Gastroesophageal sphincter (tissue), 4 donors: ENCODE measurements at regions not wholly inside any gene's neighbourhood (a gene's known extent, or its start where the extent isn't known, plus 50 kb on each side); places are given as distances from the start of the nearest gene placed in this dataset.
A peak's percentile ranks its signal among the peaks of the same experiment; 100 is the strongest.
"Not testable (repeated sequence)": the region's sequence is repeated elsewhere in the genome, so short reads cannot be mapped to it uniquely, and the experiment has no call there.

Source experiments
- ATAC-seq: fragments of 150-250 bp; one replicate; pipeline ENCODE4 v1.9.1; 2016; ENCODE audit warnings: mild to moderate bottlenecking, moderate library complexity
- H3K27ac ChIP-seq, 4 donors: fragments of 200-600 bp; sonication (generic) in 3 of 4; 1 replicate in 3 of 4; 2 replicates in 1 of 4; pipeline ENCODE4 v1.5.1; 2016 to 2019
- H3K27me3 ChIP-seq: fragments of 200-600 bp; sonication (generic); one replicate; pipeline ENCODE4 v1.5.1; 2019
- H3K36me3 ChIP-seq, 2 donors: fragments of 200-600 bp; sonication (generic); one replicate each; pipeline ENCODE4 v1.5.1; 2019; ENCODE audit warnings: control low read depth in 1 of 2
- H3K4me1 ChIP-seq, 3 donors: fragments of 200-600 bp; sonication (generic); 1 replicate in 2 of 3; 2 replicates in 1 of 3; pipeline ENCODE4 v1.5.1; 2016 to 2019; ENCODE audit warnings: control low read depth in 2 of 3
- H3K4me3 ChIP-seq, 2 donors: fragments of 200-600 bp; sonication (generic); one replicate each; pipeline ENCODE4 v1.5.1; 2019; ENCODE audit warnings: mild to moderate bottlenecking in 1 of 2, moderate library complexity in 1 of 2
- H3K9me3 ChIP-seq, 3 donors: fragments of 200-600 bp; sonication (generic); one replicate each; pipeline ENCODE4 v1.5.1; 2017 to 2019; ENCODE audit warnings: control low read depth in 2 of 3
- POLR2AphosphoS5 ChIP-seq: sonication (generic); formaldehyde crosslinking; IDR thresholded peaks from one replicate; pipeline ENCODE4 v1.6.1; 2017; ENCODE audit warnings: antibody characterized with exemption
- WGBS, 2 donors: methylation state at CpG; one replicate each; pipeline ENCODE4 v1.1.5; 2018; ENCODE audit warnings: low coverage in 1 of 2; 5-methylcytosine and 5-hydroxymethylcytosine counted together

DNA sequence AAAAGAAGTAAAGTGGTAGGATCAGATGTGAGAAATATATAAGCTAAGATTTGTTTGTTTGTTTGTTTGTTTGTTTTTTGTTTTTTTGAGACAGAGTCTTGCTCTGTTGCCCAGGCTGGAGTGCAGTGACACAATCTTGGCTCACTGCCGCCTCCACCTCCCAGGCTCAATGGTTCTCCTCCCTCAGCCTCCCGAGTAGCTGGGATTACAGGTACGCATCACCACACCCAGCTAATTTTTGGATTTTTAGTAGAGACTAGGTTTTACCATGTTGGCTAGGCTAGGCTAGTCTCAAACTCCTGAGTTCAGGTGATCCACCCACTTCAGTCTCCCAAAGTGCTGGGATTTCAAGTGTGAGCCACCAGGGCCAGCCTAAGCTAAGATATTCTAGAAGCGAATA lies 4817.1 kb upstream of the OR11H1 start:
- WGBS, 2 donors: 32 to 48% methylated on average over 4 of the region's 4 CpGs

DNA sequence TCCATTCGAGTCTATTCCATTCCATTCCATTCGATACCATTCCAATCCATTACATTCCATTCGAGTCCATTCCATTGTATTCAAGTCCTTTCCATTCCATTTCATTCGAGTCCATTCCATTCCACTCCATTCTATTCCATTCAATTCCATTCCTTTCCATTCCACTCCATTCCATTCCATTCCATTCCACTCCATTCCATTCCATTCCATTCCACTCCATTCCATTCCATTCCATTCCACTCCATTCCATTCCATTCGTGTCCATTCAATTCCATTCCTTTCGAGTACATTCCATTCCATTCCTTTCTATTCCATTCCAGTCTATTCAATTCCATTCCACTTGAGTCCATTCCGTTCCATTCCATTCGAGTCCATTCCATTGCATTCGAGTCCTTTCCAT lies 4805.2 kb upstream of the OR11H1 start:
- H3K4me3 ChIP-seq, H3K27ac ChIP-seq, H3K4me1 ChIP-seq, ATAC-seq, H3K36me3 ChIP-seq, H3K27me3 ChIP-seq: not testable (repeated sequence)
- H3K9me3 ChIP-seq: peaks cover 0 to 46% (median 0%) of the 10 kb centered on the region in 3 donors
- 49 to 59% methylated on average over 9 of the region's 9 CpGs for WGBS, 2 donors

More for the DNA sequence above, 4817.1 kb upstream of the OR11H1 start:
- not testable (repeated sequence) for H3K27me3 ChIP-seq, H3K9me3 ChIP-seq, H3K27ac ChIP-seq, H3K4me3 ChIP-seq, H3K36me3 ChIP-seq, H3K4me1 ChIP-seq, ATAC-seq

DNA sequence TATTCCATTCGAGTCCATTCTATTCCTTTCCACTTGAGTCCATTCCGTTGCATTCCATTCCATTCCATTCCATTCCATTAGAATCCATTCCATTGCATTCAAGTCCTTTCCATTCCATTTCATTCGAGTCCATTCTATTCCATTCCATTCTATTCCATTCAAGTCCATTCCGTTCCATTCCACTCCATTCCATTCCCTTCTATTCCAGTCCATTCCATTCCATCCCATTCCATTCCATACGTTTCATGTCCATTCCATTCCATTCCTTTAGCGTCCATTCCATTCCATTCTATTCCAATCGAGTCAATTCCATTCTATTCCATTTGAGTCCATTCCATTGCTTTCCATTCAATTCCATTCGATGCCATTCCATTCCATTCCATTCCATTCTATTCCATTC lies 4804.0 kb upstream of the OR11H1 start:
- H3K27ac ChIP-seq, H3K27me3 ChIP-seq, H3K36me3 ChIP-seq, H3K4me3 ChIP-seq, H3K4me1 ChIP-seq, ATAC-seq: not testable (repeated sequence)
- peaks cover 0 to 50% (median 0%) of the 10 kb centered on the region in 3 donors for H3K9me3 ChIP-seq
- 46 to 54% methylated on average over 8 of the region's 8 CpGs for WGBS, 2 donors

DNA sequence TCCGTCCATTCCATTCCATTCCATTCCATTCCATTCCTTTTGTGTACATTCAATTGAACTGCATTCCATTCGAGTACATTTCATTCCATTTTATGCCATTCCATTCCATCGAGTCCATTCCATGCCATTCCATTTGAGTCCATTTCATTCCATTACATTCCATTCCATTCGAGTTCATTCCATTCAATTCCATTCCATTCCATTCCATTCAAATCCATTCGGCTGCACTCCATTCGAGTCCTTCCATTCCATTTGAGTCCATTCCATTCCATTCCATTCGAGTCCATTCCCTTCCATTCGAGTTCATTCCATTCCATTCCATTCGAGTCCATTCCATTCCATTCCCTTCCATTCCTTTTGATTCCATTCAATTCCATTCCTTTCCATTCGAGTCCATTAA lies 4800.6 kb upstream of the OR11H1 start:
- WGBS, 2 donors: 53 to 57% methylated on average over 10 of the region's 10 CpGs
- peak; percentile 27 for ATAC-seq

DNA sequence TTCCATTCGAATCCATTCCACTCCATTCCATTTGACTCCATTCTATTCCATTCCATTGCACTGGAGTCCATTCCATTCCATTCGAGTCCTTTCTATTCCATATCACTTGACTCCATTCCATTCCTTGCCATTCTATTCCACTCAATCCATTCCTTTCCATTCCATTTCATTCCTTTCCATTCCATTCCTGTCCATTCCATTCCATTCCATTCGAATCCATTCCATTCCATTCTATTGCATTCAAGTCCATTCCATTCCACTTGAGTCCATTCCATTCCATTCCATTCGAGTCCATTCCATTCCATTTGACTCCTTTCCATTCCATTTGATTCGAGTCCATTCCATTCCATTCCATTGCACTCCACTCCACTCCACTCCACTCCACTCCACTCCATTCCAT lies 4798.0 kb upstream of the OR11H1 start:
- 40 to 41% methylated on average over 5 of the region's 5 CpGs for WGBS, 2 donors
- H3K9me3 ChIP-seq: peaks cover 0 to 39% (median 0%) of the 10 kb centered on the region in 3 donors
- ATAC-seq: not testable (repeated sequence)

More for the DNA sequence above, 4800.6 kb upstream of the OR11H1 start:
- Histone ChIP-seq H3K4me3 (no peak overlapping the region), H3K9me3 (peaks cover 0 to 46% (median 0%) of the 10 kb centered on the region in 3 donors), H3K36me3 (no peaks in the 10 kb centered on the region), H3K27ac (no peak overlapping the region), H3K4me1 (no peaks in the 10 kb centered on the region), H3K27me3 (no peaks in the 10 kb centered on the region)
- no peak for TF ChIP-seq POLR2AphosphoS5

DNA sequence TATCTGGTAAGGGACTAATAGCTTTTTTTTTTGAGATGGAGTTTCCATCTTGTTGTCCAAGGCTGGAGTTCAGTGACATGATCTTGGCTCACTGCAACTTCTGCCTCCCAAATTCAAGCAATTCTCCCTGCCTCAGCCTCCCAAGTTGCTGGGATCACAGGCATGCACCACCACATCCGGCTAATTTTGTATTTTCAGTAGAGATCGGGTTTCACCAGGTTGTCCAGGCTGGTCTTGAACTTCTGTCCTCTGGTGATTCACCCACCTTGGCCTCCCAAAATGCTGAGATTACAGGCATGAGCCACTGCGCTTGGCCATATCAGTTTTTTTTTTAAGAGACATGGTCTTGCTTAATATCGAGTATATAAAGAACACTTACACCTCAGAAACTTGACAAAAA lies 4797.3 kb upstream of the OR11H1 start:
- not testable (repeated sequence) for H3K36me3 ChIP-seq, H3K4me1 ChIP-seq, H3K27me3 ChIP-seq, H3K27ac ChIP-seq, H3K4me3 ChIP-seq, ATAC-seq
- H3K9me3 ChIP-seq: peaks cover 0 to 39% (median 0%) of the 10 kb centered on the region in 3 donors
- 65 to 73% methylated on average over 4 of the region's 4 CpGs for WGBS, 2 donors

More for the DNA sequence above, 4798.0 kb upstream of the OR11H1 start:
- H3K4me3 ChIP-seq, H3K27me3 ChIP-seq, H3K4me1 ChIP-seq, H3K36me3 ChIP-seq, H3K27ac ChIP-seq: not testable (repeated sequence)

DNA sequence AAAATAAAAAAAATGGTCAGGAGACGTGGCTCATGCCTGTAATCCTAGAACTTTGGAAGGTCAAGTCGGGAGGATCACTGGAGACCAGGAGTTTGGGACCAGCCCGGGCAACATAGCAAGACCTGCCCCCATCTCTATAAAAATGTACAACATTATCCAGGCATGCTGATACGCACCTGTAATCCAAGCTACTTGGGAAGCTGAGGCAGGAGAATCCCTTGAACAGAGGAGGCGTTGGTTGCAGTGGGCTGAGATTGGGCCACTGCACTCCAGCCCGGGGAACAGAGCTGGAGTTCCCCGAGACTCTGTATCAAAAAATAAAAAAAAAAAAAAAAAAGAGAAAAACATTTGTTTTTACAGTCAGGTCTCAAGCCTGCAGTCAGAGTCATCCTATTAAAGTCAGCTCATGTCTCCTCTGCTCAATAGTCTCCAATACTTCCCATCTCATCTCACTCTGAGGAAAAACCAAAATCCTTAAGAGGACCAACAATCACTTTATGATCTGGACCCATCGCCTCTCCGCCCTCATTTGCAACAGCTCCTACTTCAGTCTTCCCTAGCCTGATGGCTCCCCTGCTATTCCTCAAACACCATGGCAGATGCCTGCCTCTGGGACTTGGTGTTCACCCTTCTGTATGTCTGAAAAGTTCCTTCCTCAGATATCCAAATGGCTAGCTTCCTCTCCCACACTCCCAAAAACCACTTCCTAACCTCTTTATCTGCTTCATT lies 4796.6 kb upstream of the OR11H1 start:
- ATAC-seq: not testable (repeated sequence)

DNA sequence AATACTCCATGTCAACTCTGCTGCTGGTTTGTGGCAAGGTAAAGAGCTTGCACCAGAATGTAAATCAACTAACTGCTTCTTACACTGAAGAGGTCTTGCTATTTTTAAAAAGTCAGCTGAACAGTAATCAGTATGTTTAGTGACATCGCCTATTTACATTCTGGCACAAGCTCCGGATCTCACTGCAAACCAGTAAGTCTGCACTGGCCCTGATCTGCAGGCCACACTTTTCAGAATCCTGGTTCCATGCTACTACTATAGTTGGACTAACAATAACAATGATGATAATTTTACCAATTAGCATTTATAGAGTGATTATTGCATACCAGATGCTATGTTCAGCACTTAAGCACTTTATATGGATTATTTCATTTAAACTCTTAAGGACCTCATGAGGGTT lies 4792.9 kb upstream of the OR11H1 start:
- H3K27me3 ChIP-seq, H3K27ac ChIP-seq, H3K4me1 ChIP-seq, H3K36me3 ChIP-seq, ATAC-seq, H3K4me3 ChIP-seq: not testable (repeated sequence)
- WGBS, 2 donors: 42 to 70% methylated on average over 2 of the region's 2 CpGs
- H3K9me3 ChIP-seq: peaks cover 0 to 15% (median 0%) of the 10 kb centered on the region in 3 donors

More for the DNA sequence above, 4796.6 kb upstream of the OR11H1 start:
- H3K27me3 ChIP-seq, H3K4me1 ChIP-seq, H3K36me3 ChIP-seq, H3K27ac ChIP-seq, H3K4me3 ChIP-seq: not testable (repeated sequence)
- H3K9me3 ChIP-seq: peaks cover 0 to 35% (median 0%) of the 10 kb centered on the region in 3 donors
- WGBS, 2 donors: 46 to 53% methylated on average over 9 of the region's 9 CpGs

DNA sequence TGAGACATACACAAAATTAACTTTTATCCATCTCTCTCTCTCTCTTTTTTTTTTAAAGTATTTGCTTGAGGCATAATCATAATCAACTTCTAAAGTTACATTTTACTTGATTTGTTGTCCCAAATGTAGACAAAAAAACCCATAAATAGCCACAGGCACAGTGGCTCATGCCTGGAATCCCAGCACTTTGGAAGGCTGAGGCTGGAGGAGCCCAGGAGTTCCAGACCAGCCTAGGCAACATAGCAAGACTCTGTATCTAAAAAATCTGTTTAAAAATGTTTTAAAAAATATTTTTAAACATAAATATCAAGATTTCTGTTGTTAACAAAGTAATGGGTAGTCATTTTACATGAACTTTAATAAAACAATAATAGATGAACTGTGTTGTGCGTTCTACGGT lies 4791.1 kb upstream of the OR11H1 start:
- H3K27ac ChIP-seq, ATAC-seq, H3K4me1 ChIP-seq, H3K36me3 ChIP-seq, H3K27me3 ChIP-seq, H3K4me3 ChIP-seq: not testable (repeated sequence)
- 64 to 75% methylated on average over 2 of the region's 2 CpGs for WGBS, 2 donors
- peaks cover 0 to 11% (median 0%) of the 10 kb centered on the region in 3 donors for H3K9me3 ChIP-seq

DNA sequence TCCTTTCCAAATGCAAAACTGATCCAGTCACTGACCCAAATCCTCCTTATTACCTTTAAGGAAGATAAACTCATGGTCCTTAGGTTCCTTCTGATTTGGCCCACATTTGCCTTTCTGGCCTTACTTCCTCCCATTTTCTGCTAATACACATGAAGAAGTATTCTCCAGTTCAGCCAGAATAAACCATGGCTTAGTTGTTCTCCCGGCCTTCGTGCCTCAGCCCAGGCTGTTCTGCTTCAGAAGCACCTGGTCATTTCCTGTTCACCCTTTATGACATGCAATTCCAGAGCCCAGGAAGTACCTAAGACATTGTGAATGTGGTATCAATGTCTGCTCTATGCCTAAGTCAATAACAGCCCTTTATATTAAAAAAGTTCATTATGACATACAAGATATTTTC lies 4790.1 kb upstream of the OR11H1 start:
- not testable (repeated sequence) for ATAC-seq, H3K36me3 ChIP-seq, H3K4me3 ChIP-seq, H3K27ac ChIP-seq, H3K27me3 ChIP-seq, H3K4me1 ChIP-seq
- H3K9me3 ChIP-seq: peaks cover 0 to 22% (median 0%) of the 10 kb centered on the region in 3 donors
- WGBS, 2 donors: 71 to 73% methylated on average over 2 of the region's 2 CpGs
